HepG2 (cell line): ENCODE measurements at regions not wholly inside any gene's neighbourhood (a gene's known extent, or its start where the extent isn't known, plus 50 kb on each side); places are given as distances from the start of the nearest gene placed in this dataset.

ENCODE experiments used
- ATAC-seq: fragments of 200-7000 bp; cut with Tn5 transposase; 3 replicates; pipeline ENCODE4 v1.9.1; 2020; ENCODE audit warnings: mild to moderate bottlenecking, moderate library complexity
- BruUV-seq: library from RNA; stranded (reverse); fragments of 400-500 nt; replicated peaks from 2 replicates; lab custom pipeline; 2021; lab: Mats Ljungman, UMichigan
- CTCF ChIA-PET: fragments of 300-600 bp; formaldehyde crosslinking; extraction: SDS; loops from one replicate; lab custom pipeline; 2021; ENCODE audit warnings: low total read pairs, inconsistent platforms, low intra/inter-chr PET ratio; lab: Yijun Ruan, JAX
- POLR2A ChIA-PET: fragments of 350-600 bp; sonication (Branson Sonifier 250); formaldehyde crosslinking; loops from one replicate; lab custom pipeline; 2020; ENCODE audit warnings: antibody characterized with exemption, inconsistent platforms; lab: Yijun Ruan, JAX
- DNase-seq: peaks from one replicate; pipeline ENCODE4 v3.0.0-alpha.2; 2015; ENCODE audit warnings: low spot score
- FAIRE-seq: peaks from 3 replicates; lab custom pipeline; 2011; peaks lifted over from hg19 to GRCh38; lab: Jason Lieb, UNC
- H2AFZ ChIP-seq: one replicate; pipeline ENCODE4 v1.6.1; 2011; ENCODE audit warnings: low read length, inconsistent platforms
- H3K27ac ChIP-seq: fragments of 300-600 bp; 3 replicates; pipeline ENCODE4 v1.8.0; 2011; ENCODE audit warnings: mixed run types, mild to moderate bottlenecking, mixed read lengths, low read length, inconsistent platforms; ENCODE audit not compliant: insufficient read depth; ENCODE audit errors: extremely low read length
- H3K27me3 ChIP-seq, 2 experiments: fragments of 200-600 bp in 1 of 2; 2 replicates in 1 of 2; 3 replicates in 1 of 2; pipeline versions ENCODE4 v1.6.0 to v1.8.0; 2011; ENCODE audit warnings: low read length in 2 of 2, mild to moderate bottlenecking in 2 of 2, moderate library complexity in 2 of 2, inconsistent platforms in 1 of 2; ENCODE audit not compliant: insufficient read depth in 2 of 2, control insufficient read depth in 1 of 2
- H3K36me3 ChIP-seq, 2 experiments: fragments of 200-600 bp in 1 of 2; replicated peaks in 1 of 2; 2 replicates in 1 of 2; 3 replicates in 1 of 2; pipeline versions ENCODE4 v1.5.1 to v1.8.0; 2011; ENCODE audit warnings: low read length in 2 of 2, inconsistent platforms in 1 of 2; ENCODE audit not compliant: insufficient read depth in 2 of 2, control insufficient read depth in 1 of 2
- H3K4me1 ChIP-seq: 2 replicates; pipeline ENCODE4 v1.5.1; 2012; ENCODE audit warnings: low read length, inconsistent platforms; ENCODE audit not compliant: insufficient read depth
- H3K4me2 ChIP-seq: 2 replicates; pipeline ENCODE4 v1.6.0; 2011; ENCODE audit warnings: low read depth, low read length, inconsistent platforms
- H3K4me3 ChIP-seq, 3 experiments: fragments of 200-600 bp in 1 of 3; sonication (generic), shearing (Covaris generic) in 1 of 3; replicated peaks in 1 of 3; 2 replicates each; pipeline ENCODE4 v1.5.1; 2011 to 2016; ENCODE audit warnings: low read length in 3 of 3, inconsistent platforms in 2 of 3, low read depth in 2 of 3, mild to moderate bottlenecking in 2 of 3, control low read depth in 1 of 3, mixed read lengths in 1 of 3; ENCODE audit not compliant: insufficient read depth in 1 of 3
- H3K79me2 ChIP-seq: one replicate; pipeline ENCODE4 v1.6.1; 2011; ENCODE audit warnings: low read length, inconsistent platforms; ENCODE audit not compliant: insufficient read depth
- H3K9ac ChIP-seq: 2 replicates; pipeline ENCODE4 v1.6.0; 2011; ENCODE audit warnings: mild to moderate bottlenecking, low read depth, low read length, inconsistent platforms; ENCODE audit not compliant: insufficient read depth
- H3K9me3 ChIP-seq: 2 replicates; pipeline ENCODE4 v1.5.1; 2012; ENCODE audit warnings: mild to moderate bottlenecking, low read length
- H4K20me1 ChIP-seq: 2 replicates; pipeline ENCODE4 v1.6.0; 2011; ENCODE audit warnings: inconsistent platforms, mild to moderate bottlenecking, low read length, moderate library complexity; ENCODE audit not compliant: insufficient read depth
- DPF2 ChIP-seq: sonication (generic); formaldehyde crosslinking; IDR thresholded peaks from 2 replicates; pipeline ENCODE4 v1.4.0; 2020; ENCODE audit warnings: mild to moderate bottlenecking, low read depth, missing genetic modification reagents, borderline replicate concordance
- DRAP1 ChIP-seq: IDR thresholded peaks from 2 replicates; pipeline ENCODE4 v1.6.1; 2016; ENCODE audit warnings: missing genetic modification reagents, missing compliant biosample characterization
- HBP1 ChIP-seq: IDR thresholded peaks from 2 replicates; pipeline ENCODE4 v1.6.1; 2016; ENCODE audit warnings: low read depth, control low read depth
- HDAC6 ChIP-seq: fragments of 200-600 bp; sonication (generic); IDR thresholded peaks from 2 replicates; pipeline ENCODE4 v1.7.0; 2017; ENCODE audit warnings: mild to moderate bottlenecking, antibody characterized with exemption, low read length, low read depth
- MTA1 ChIP-seq: sonication (generic); formaldehyde crosslinking; IDR thresholded peaks from 2 replicates; pipeline ENCODE4 v1.4.0; 2020; ENCODE audit warnings: missing genetic modification reagents, mild to moderate bottlenecking, borderline replicate concordance
- SOX5 ChIP-seq: IDR thresholded peaks from 2 replicates; pipeline ENCODE4 v1.6.1; 2016; ENCODE audit warnings: borderline replicate concordance
- TFDP1 ChIP-seq: IDR thresholded peaks from 2 replicates; pipeline ENCODE4 v1.6.1; 2016; ENCODE audit warnings: missing compliant biosample characterization, missing genetic modification reagents, borderline replicate concordance
- ZBTB1 ChIP-seq: sonication (generic); formaldehyde crosslinking; IDR thresholded peaks from 2 replicates; pipeline ENCODE4 v1.4.0; 2020; ENCODE audit warnings: missing genetic modification reagents, borderline replicate concordance
- ZNF124 ChIP-seq: sonication (generic); formaldehyde crosslinking; IDR thresholded peaks from 2 replicates; pipeline ENCODE4 v1.4.0; 2020; ENCODE audit warnings: missing genetic modification reagents
- ZNF256 ChIP-seq: sonication (generic); formaldehyde crosslinking; conservative IDR thresholded peaks from 2 replicates; pipeline ENCODE4 v1.4.0; 2020; ENCODE audit warnings: missing genetic modification reagents
- ZNF670 ChIP-seq: sonication (generic); formaldehyde crosslinking; IDR thresholded peaks from 2 replicates; pipeline ENCODE4 v1.8.0; 2022; ENCODE audit warnings: mild to moderate bottlenecking, missing genetic modification reagents, borderline replicate concordance
- in situ Hi-C: cut with HindIII; loops from 2 replicates; pipeline ENCODE4 v1.10.0; 2017; ENCODE audit warnings: low pct_unique_long_range_greater_than_20kb; ENCODE audit not compliant: extremely low pct_ligation_motif_present
- intact Hi-C: fragments of 100-400 bp; cut with micrococcal nuclease; formaldehyde crosslinking; loops from one replicate; pipeline ENCODE4 v1.10.0; 2022; ENCODE audit not compliant: unreplicated experiment

GRCh38 chrX:17266136-17266535 is 108.9 kb upstream of the NHS start:
- Histone ChIP-seq H3K9ac (no peak overlapping the region), H3K27me3 (no peaks in the 10 kb centered on the region), H2AFZ (no peak overlapping the region), H3K27ac (no peak overlapping the region), H4K20me1 (no peaks in the 10 kb centered on the region), H3K4me3 (no peak overlapping the region), H3K9me3 (no peaks in the 10 kb centered on the region), H3K79me2 (no peaks in the 10 kb centered on the region), H3K36me3 (no peaks in the 10 kb centered on the region), H3K4me1 (no peaks in the 10 kb centered on the region), H3K4me2 (no peak overlapping the region)
- POLR2A ChIA-PET = no interaction called here
- CTCF ChIA-PET = no interaction called here
- no peak for FAIRE-seq
- BruUV-seq = no TSS peak
- TF ChIP-seq ZNF670 = no peak
- no peak for TF ChIP-seq MTA1 (CRISPR knock-in tag)
- no peak for TF ChIP-seq SOX5
- no peak for TF ChIP-seq ZBTB1
- no peak for TF ChIP-seq HBP1 (CRISPR knock-in tag)
- no peak for TF ChIP-seq ZNF124 (CRISPR knock-in tag)
- no peak for TF ChIP-seq ZNF256
- TF ChIP-seq DRAP1 (CRISPR knock-in tag) = no peak
- no peak for TF ChIP-seq HDAC6
- TF ChIP-seq DPF2 (CRISPR knock-in tag) = no peak
- TF ChIP-seq TFDP1 (CRISPR knock-in tag) = no peak
- in situ Hi-C loops (no loop called here), intact Hi-C loops (no loop called here)
- no peak for DNase-seq
- no peak for ATAC-seq
